Fibroblast of the aortic adventitia (primary cell): ENCODE measurements at regions not wholly inside any gene's neighbourhood (a gene's known extent, or its start where the extent isn't known, plus 50 kb on each side); places are given as distances from the start of the nearest gene placed in this dataset.
"Not testable (repeated sequence)": the region's sequence is repeated elsewhere in the genome, so short reads cannot be mapped to it uniquely, and the experiment has no call there.

Experiments
- DNase-seq: peaks from one replicate; pipeline ENCODE4 v3.0.0-alpha.2; 2010; ENCODE audit warnings: low read depth
- H3K4me3 ChIP-seq: 2 replicates; pipeline ENCODE4 v1.5.1; 2011; ENCODE audit warnings: low read depth, mild to moderate bottlenecking, control low read depth, low read length, moderate library complexity
- TF ChIP-seq, protein P1 (sequence below): IDR thresholded peaks from 2 replicates; pipeline ENCODE4 v1.5.1; 2011; ENCODE audit warnings: mild to moderate bottlenecking, low read length, control low read depth, inconsistent platforms; ENCODE audit not compliant: insufficient read depth

DNA sequence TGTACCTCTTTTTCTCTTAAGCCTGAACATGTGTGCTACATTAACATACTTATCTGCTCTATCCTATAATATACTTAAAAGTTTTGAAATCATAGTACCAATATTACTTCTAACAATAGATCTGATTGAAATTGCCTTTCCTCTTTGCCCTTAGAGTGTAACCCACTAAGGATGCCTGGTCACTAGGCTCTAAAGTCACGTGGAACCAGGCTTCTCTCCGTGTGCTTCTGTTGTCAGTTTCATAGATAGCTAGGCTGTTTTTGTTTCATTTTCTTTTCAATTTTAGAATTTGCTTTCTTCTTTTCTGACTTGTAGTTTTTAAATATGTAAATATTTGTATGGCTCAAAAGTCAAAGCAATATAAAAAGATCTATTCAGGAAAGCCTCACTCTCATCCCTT lies 100.5 kb upstream of the PZP start:
- DNase-seq, H3K4me3 ChIP-seq: not testable (repeated sequence)

DNA sequence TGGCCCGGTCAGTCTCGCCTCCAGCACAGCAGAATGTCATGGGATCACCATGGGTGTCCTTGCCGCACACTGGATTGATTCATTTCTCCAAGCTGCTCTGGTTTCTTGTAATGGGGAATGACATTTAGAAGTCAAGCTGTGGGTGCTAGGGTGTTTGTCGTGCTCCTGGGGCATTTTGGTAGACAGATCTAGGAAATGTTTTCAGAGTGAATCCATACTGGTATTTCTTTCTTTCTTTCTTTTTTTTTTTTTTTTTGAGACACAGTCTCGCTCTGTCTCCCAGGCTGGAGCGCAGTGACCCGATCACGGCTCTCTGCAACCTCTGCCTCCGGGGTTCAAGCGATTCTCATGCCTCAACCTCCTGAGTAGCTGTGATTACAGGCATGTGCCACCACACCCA lies 100.0 kb upstream of the PZP start:
- DNase-seq, H3K4me3 ChIP-seq: not testable (repeated sequence)

- not testable (repeated sequence) for H3K4me3 ChIP-seq
Observed at GRCh38 chr12:9307255-9307654, 99.1 kb upstream of the PZP start.

DNA sequence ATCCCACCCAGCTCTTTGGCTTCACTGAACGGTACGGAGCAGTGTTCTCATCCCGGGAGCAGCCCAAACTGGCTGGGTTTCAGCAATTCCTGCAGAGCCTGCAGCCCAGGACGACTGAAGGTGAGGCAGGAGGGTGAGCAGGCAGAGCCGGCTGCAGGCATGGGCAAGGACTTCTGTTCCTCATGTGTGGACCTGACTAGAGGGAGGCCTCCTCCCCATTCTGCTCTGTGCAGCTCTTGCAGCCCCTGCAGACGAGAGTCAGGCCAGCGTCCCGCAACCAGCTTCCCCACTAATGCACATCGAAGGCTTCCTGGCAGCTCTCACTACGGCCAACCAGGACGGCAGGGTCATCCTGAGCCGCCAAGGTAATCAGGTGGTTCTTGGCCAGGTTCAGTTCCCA lies 97.8 kb upstream of the PZP start:
- not testable (repeated sequence) for H3K4me3 ChIP-seq, DNase-seq

More at GRCh38 chr12:9307255-9307654, 99.1 kb upstream of the PZP start:
- not testable (repeated sequence) for DNase-seq

- H3K4me3 ChIP-seq, DNase-seq: not testable (repeated sequence)
Observed at GRCh38 chr12:9304540-9304939, 96.3 kb upstream of the PZP start.

DNA sequence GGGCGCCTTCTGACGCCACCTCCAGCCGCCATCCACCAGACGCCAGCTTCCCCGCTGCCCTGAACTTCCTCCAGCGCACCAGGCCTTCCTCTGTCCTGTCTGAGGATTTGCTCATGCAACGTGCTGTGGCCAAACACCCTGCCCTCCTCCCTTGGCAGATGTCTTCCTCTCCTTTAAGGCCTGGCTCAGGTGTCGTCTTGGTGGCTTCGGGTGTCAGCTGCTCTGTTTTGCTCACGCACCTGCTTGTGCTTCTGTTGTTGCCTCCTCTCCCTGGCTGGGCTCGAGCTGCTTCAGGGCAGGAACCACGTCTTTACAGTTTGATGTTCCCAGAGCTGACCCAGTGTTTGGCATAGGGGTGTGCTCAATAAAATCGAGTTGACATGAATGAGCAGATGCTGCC lies 87.7 kb upstream of the PZP start:
- not testable (repeated sequence) for H3K4me3 ChIP-seq, DNase-seq

DNA sequence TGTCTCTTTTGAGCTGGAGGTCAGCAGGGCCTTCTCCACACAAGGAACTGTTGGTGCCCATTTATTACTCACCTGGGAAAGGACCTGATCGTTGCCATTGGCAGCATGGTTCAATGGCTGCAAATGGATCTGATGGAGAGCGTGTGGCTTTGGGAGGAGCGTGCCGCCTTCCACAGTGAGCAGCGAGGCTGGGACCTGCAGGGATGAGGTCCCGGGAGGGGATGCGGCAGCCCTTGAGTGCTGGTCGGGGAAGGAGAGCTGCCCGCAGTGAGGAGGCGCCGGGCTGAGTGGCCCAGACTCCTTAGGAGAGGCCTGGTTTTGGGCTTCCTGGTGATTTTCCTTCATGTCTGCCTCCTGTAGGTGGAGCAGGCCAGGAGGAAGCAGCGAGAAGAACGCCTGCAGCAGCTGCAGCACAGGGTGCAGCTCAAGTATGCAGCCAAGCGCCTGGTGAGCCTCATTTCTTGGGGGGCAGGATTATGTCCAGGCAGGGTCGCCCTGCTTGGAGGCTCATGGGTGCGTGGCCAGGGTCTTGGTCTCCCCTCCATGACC lies 86.0 kb upstream of the PZP start:
- not testable (repeated sequence) for H3K4me3 ChIP-seq, DNase-seq

- DNase-seq, H3K4me3 ChIP-seq: not testable (repeated sequence)
Observed at GRCh38 chr12:9293391-9293790, 85.2 kb upstream of the PZP start.

DNA sequence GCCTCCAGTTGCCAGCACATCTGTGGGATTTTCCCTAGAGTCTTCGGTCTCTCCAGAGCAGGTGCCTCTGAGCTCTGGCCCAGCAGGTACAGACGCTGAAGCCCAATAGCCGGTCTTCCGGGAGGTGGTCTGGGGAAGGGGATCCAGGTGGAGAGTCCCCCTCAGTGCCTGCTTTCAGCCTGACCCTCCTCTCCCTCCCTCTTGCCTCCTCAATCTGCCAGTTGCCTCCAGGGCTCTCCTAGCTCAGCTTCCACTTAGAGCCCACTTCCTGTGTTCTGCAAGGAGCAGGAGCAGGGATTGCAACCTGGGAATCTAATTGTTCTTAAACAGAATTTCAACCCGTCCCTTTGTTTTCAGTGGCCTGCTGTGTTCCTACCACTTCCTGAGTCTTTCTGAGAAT lies 81.8 kb upstream of the PZP start:
- DNase-seq, H3K4me3 ChIP-seq: not testable (repeated sequence)

DNA sequence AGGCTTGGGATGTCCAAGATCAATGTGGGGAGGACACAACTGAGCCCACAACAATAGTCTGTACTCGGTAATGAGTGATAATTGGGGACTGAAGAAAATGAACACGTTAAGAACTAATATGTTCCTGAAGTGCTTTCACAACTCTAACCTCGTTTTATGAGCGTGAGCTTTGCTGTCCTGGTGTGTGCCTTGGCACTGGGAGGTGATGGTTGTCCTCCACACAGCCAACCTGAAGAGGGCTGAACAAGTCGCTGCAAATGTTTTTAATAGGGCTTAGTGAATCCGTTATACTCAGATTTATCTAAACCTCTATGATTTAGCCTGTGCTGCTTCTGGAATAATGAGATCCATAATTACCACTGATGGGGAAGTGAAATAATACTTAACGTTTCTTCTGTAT lies 76.5 kb upstream of the PZP start:
- DNase-seq, H3K4me3 ChIP-seq: not testable (repeated sequence)

DNA sequence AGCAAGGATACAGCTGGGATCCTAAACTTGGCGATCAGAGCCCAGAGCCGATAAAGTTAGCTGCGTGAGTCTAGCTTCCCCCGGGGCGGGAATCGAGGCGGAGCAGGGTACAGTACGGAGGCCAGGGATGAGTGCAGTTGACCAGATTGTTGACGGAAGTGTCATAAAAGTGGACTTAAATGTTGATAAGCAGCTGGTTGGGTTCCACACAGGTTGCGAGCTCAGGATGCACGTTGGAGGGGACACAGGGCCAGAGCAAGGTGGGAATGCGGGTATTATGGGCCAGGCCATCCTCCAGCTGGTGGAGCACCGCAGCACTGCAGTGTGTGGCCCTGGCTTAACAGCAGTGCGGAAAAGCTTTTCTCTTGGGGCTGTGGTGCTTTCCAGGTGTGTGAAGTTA lies 76.0 kb upstream of the PZP start:
- H3K4me3 ChIP-seq, DNase-seq: not testable (repeated sequence)

DNA sequence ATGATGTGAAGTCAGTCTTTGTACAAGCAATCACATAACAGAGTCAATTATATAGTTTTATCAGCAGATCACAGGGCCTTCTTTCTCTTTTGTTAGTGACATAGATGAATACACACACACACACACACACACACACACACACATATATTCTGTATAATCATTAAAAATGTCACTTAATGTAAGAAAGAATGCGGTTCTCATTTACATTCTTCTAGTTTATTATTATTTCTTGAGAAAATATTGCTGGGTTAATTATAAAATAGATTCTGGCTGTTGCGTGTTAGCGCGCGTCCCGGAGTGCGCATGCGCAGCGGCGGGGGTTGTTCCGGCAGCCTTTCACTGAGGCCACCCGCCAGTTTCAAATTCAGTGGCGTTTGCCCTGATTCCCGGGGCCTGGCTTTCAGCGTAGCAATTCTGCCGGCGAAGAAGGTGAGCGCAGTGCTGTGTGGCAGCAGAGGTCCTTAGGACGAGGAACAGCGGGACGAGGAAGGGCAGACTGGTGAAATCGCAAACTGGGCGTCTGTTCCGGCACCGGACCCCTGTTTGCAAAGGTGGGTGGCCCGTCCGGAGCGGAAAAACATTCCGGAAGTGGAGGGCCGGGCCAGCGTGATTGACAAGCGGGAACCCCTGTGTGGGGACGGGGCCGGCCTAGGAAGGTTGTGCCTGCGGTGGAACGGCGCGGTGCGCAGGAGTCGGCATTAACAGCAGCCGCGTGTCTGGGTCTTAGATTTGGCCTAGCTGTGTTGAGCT lies 75.3 kb upstream of the PZP start:
- peak; percentile 57 for DNase-seq
- H3K4me3 ChIP-seq, result peak overlapping the region; percentile 10

- no peak for DNase-seq
- TF ChIP-seq, protein P1, sequence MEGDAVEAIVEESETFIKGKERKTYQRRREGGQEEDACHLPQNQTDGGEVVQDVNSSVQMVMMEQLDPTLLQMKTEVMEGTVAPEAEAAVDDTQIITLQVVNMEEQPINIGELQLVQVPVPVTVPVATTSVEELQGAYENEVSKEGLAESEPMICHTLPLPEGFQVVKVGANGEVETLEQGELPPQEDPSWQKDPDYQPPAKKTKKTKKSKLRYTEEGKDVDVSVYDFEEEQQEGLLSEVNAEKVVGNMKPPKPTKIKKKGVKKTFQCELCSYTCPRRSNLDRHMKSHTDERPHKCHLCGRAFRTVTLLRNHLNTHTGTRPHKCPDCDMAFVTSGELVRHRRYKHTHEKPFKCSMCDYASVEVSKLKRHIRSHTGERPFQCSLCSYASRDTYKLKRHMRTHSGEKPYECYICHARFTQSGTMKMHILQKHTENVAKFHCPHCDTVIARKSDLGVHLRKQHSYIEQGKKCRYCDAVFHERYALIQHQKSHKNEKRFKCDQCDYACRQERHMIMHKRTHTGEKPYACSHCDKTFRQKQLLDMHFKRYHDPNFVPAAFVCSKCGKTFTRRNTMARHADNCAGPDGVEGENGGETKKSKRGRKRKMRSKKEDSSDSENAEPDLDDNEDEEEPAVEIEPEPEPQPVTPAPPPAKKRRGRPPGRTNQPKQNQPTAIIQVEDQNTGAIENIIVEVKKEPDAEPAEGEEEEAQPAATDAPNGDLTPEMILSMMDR, result no peak
- no peak overlapping the region for H3K4me3 ChIP-seq
Observed at GRCh38 chr12:9276990-9277389, 68.8 kb upstream of the PZP start.

GRCh38 chr12:9273276-9273675 lies 65.1 kb upstream of the PZP start:
- no peak overlapping the region for H3K4me3 ChIP-seq
- peak; percentile 55 for DNase-seq
- TF ChIP-seq, protein P1, result no peak
